NCI-H446 treated with DMSO at 0.1 percent for 48 hours (cell line): ENCODE measurements at regions not wholly inside any gene's neighbourhood (a gene's known extent, or its start where the extent isn't known, plus 50 kb on each side); places are given as distances from the start of the nearest gene placed in this dataset.
"Not testable (repeated sequence)": the region's sequence is repeated elsewhere in the genome, so short reads cannot be mapped to it uniquely, and the experiment has no call there.

Source experiments
- DNase-seq: peaks from one replicate; lab custom pipeline; 2025; lab: John Stamatoyannopoulos, UW

GRCh38 chr6:134605034-134605433, 287.1 kb upstream of the SGK1 start:
- no peak for DNase-seq

- no peak for DNase-seq
Observed at GRCh38 chr6:134604014-134604676, 286.2 kb upstream of the SGK1 start.

GRCh38 chr6:134603561-134603960, 285.6 kb upstream of the SGK1 start:
- no peak for DNase-seq

- no peak for DNase-seq
Observed at GRCh38 chr6:134602123-134602522, 284.2 kb upstream of the SGK1 start.

GRCh38 chr6:134600671-134601070, 282.8 kb upstream of the SGK1 start:
- DNase-seq = no peak

GRCh38 chr6:134599079-134599478, 281.2 kb upstream of the SGK1 start:
- no peak for DNase-seq

- DNase-seq = no peak
Observed at GRCh38 chr6:134596191-134596590, 278.3 kb upstream of the SGK1 start.

GRCh38 chr6:134594881-134595280, 277.0 kb upstream of the SGK1 start:
- DNase-seq = no peak

- no peak for DNase-seq
Observed at GRCh38 chr6:134593887-134594286, 276.0 kb upstream of the SGK1 start.

GRCh38 chr6:134593442-134593841, 275.5 kb upstream of the SGK1 start:
- no peak for DNase-seq

GRCh38 chr6:134593024-134593423, 275.1 kb upstream of the SGK1 start:
- DNase-seq = no peak

GRCh38 chr6:134590449-134590848, 272.5 kb upstream of the SGK1 start:
- no peak for DNase-seq

- no peak for DNase-seq
Observed at GRCh38 chr6:134590004-134590403, 272.1 kb upstream of the SGK1 start.

- DNase-seq = no peak
Observed at GRCh38 chr6:134589512-134589911, 271.6 kb upstream of the SGK1 start.

GRCh38 chr6:134588267-134588666, 270.4 kb upstream of the SGK1 start:
- DNase-seq = no peak

GRCh38 chr6:134585517-134585873, 267.6 kb upstream of the SGK1 start:
- DNase-seq = no peak

GRCh38 chr6:134584847-134585516, 267.1 kb upstream of the SGK1 start:
- no peak for DNase-seq

- no peak for DNase-seq
Observed at GRCh38 chr6:134577998-134578397, 260.1 kb upstream of the SGK1 start.

GRCh38 chr6:134575221-134575620, 257.3 kb upstream of the SGK1 start:
- DNase-seq = no peak

- no peak for DNase-seq
Observed at GRCh38 chr6:134574491-134574890, 256.6 kb upstream of the SGK1 start.

GRCh38 chr6:134569996-134570395, 252.1 kb upstream of the SGK1 start:
- not testable (repeated sequence) for DNase-seq

- DNase-seq = no peak
Observed at GRCh38 chr6:134564705-134565104, 246.8 kb upstream of the SGK1 start.

GRCh38 chr6:134560019-134560418, 242.1 kb upstream of the SGK1 start:
- no peak for DNase-seq

GRCh38 chr6:134557509-134557908, 239.6 kb upstream of the SGK1 start:
- no peak for DNase-seq
